ENCODE measurements at regions not wholly inside any gene's neighbourhood (a gene's known extent, or its start where the extent isn't known, plus 50 kb on each side); places are given as distances from the start of the nearest gene placed in this dataset.

DNA sequence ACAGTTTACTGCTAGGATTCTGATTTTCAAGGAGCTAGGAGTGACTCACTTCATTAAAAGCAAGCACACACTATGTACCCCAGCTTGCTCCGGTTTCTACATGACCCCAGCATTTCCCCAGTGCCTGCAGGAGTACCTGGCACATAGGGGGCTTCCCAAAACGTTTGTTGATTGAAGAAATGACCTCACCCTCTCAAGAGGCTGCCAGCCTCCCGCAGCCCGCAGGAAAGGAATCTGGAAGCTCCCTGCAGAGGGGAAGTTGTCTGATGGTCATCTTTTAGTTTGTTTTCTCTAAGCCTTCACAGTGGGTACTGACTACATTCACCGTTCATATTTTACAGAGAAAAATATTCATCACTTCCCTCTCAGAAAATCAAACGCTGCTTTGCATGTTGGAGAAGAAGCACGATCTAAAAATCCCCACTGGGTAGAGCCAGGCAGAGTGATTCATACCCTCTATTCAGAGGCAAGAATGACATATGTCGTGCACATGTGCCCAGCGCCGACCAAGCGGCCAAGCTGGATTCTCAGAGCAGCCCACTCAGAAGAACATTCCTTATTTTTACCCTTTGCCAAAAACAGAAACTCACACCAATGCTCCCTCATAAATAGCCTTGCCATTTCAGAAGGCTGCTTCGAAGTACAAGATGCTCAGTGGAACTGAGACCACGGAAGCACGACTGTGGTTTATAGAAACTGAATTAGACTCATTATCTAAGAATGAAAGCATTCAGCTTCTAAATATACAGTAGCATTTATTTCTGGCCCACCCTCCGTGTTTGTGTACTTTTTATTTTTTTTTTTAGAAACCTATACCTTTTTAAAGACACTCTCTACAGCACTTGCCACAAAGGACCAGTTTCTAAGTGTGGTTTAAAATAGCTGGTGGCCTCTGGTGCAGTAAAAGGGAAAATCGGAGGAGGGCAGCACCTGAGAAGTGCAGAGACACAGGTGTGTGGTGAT lies 143.2 kb downstream of the MIS18A start:
- Histone ChIP-seq H3F3A (replicated peaks; ENCODE audit: low read depth) (no peaks in the 10 kb centered on the region), H3K4me1 (ENCODE audit: insufficient read depth) (no peaks in the 10 kb centered on the region), H3K9me2 (ENCODE audit: insufficient read depth) (0 out of 2 replicates have a peak, but pooled peaks cover 7% of the 10 kb centered on the region), H2AFZ (no peak overlapping the region), H4K20me1 (replicated peaks; ENCODE audit: insufficient read depth) (no peaks in the 10 kb centered on the region), H3K79me2 (replicated peaks; ENCODE audit: insufficient read depth) (no peaks in the 10 kb centered on the region), H3K27me3 (ENCODE audit: insufficient read depth) (no peaks in the 10 kb centered on the region), H3K4me2 (no peak overlapping the region), H3K36me3 (ENCODE audit: insufficient read depth) (no peaks in the 10 kb centered on the region), H3K4me3 (no peak overlapping the region), H3K27ac (ENCODE audit: low read depth) (no peak overlapping the region)
- Mint-ChIP-seq H3K4me1 (peaks cover 3% of the 10 kb centered on the region), H3K27ac (no peak overlapping the region), H3K36me3 (ENCODE audit: low read depth) (no peaks in the 10 kb centered on the region), H3K9me3 (0 out of 3 replicates have a peak, but pooled peaks cover 6% of the 10 kb centered on the region), H3K27me3 (ENCODE audit: insufficient read depth, low read depth, poor library complexity) (peaks cover 7% of the 10 kb centered on the region), H3K4me3 (no peak overlapping the region)
- TF ChIP-seq EZH2phosphoT487 (IDR thresholded peaks at IDR 0.05; ENCODE audit: unreplicated experiment), result no peak
- TF ChIP-seq, protein P1, sequence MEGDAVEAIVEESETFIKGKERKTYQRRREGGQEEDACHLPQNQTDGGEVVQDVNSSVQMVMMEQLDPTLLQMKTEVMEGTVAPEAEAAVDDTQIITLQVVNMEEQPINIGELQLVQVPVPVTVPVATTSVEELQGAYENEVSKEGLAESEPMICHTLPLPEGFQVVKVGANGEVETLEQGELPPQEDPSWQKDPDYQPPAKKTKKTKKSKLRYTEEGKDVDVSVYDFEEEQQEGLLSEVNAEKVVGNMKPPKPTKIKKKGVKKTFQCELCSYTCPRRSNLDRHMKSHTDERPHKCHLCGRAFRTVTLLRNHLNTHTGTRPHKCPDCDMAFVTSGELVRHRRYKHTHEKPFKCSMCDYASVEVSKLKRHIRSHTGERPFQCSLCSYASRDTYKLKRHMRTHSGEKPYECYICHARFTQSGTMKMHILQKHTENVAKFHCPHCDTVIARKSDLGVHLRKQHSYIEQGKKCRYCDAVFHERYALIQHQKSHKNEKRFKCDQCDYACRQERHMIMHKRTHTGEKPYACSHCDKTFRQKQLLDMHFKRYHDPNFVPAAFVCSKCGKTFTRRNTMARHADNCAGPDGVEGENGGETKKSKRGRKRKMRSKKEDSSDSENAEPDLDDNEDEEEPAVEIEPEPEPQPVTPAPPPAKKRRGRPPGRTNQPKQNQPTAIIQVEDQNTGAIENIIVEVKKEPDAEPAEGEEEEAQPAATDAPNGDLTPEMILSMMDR (conservative IDR thresholded peaks at IDR 0.05; ENCODE audit: low read depth in 2 of 2), result peak in 1 of 2 experiments; percentile 27; a peak in 2 of 4 replicates
- DNase-seq (ENCODE audit: low spot score) (no peak), ATAC-seq (peak; percentile 38)

DNA sequence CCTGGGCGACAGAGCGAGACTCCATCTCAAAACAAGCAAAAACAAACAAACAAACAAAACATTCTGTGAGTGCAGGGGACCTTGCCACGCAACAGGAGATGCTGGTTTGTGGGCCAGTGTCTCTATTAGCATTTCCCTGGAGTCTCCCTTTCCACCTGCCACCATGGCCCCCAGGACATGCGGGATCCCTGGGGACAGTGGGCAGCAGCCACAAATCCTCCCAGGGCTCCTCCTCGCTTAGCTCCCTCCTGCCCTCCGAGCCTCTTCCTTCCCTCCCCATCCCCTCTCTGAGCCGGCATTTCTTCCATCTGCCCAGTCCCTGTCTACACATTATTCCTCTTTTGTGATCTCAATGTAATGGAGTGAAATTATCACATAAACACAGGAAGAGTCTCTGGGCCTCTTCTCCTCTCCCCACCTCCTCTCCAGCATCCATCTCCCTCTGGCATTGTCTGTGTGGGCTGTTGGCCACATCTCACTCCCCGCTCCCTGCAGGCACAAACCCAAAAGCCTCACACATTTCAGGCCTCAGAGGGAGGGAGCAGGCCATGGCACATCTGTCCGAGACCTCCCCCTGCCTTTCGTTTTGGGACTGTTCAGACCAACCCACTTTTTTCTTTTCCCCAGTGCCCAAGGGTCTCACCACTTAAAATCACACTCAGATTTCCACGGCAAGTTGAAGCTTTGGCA lies 144.3 kb downstream of the MIS18A start:
- Histone ChIP-seq H3F3A (replicated peaks; ENCODE audit: low read depth) (no peaks in the 10 kb centered on the region), H3K27ac (ENCODE audit: low read depth) (no peak overlapping the region), H4K20me1 (replicated peaks; ENCODE audit: insufficient read depth) (no peaks in the 10 kb centered on the region), H3K4me1 (ENCODE audit: insufficient read depth) (no peaks in the 10 kb centered on the region), H3K4me3 (no peak overlapping the region), H2AFZ (no peak overlapping the region), H3K27me3 (ENCODE audit: insufficient read depth) (no peaks in the 10 kb centered on the region), H3K9me2 (ENCODE audit: insufficient read depth) (0 out of 2 replicates have a peak, but pooled peaks cover 7% of the 10 kb centered on the region), H3K4me2 (no peak overlapping the region), H3K36me3 (ENCODE audit: insufficient read depth) (no peaks in the 10 kb centered on the region), H3K79me2 (replicated peaks; ENCODE audit: insufficient read depth) (no peaks in the 10 kb centered on the region)
- Mint-ChIP-seq H3K27ac (no peak overlapping the region), H3K9me3 (0 out of 3 replicates have a peak, but pooled peaks cover 6% of the 10 kb centered on the region), H3K4me3 (no peak overlapping the region), H3K36me3 (ENCODE audit: low read depth) (no peaks in the 10 kb centered on the region), H3K27me3 (ENCODE audit: insufficient read depth, low read depth, poor library complexity) (peaks cover 7% of the 10 kb centered on the region), H3K4me1 (peaks cover 3% of the 10 kb centered on the region)
- no peak for ATAC-seq
- DNase-seq (ENCODE audit: low spot score), result no peak
- no peak for TF ChIP-seq EZH2phosphoT487 (IDR thresholded peaks at IDR 0.05; ENCODE audit: unreplicated experiment)
- TF ChIP-seq ZNF114 (CRISPR knock-in tag; IDR thresholded peaks at IDR 0.05), result no peak

DNA sequence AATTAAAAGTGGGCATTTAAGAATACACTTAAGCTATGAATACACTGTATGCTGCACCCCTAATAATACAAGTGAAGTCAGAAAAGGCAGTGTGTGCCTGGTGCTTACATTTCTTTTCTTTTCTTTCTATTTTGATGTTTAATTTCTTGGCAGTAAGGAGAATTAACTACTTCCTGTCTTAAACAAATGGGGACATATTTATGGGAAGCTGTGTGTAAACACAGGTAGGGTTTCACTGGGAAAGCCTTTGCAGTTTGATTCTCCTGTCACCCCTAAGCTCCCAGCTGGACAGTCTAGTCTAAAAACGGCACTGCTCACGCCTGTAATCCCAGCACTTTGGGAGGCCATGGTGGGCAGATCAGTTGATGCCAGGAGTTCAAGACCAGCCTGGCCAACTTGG lies 146.0 kb downstream of the MIS18A start:
- peaks cover 3% of the 10 kb centered on the region for H3K4me1 Mint-ChIP-seq
- Histone ChIP-seq H3K4me3 (no peak overlapping the region), H3K27me3 (ENCODE audit: insufficient read depth) (no peaks in the 10 kb centered on the region), H3K4me2 (no peak overlapping the region), H3K79me2 (replicated peaks; ENCODE audit: insufficient read depth) (no peaks in the 10 kb centered on the region), H4K20me1 (replicated peaks; ENCODE audit: insufficient read depth) (no peaks in the 10 kb centered on the region), H3K9me2 (ENCODE audit: insufficient read depth) (0 out of 2 replicates have a peak, but pooled peaks cover 7% of the 10 kb centered on the region), H3K4me1 (ENCODE audit: insufficient read depth) (no peaks in the 10 kb centered on the region), H2AFZ (no peak overlapping the region), H3K27ac (ENCODE audit: low read depth) (no peak overlapping the region), H3F3A (replicated peaks; ENCODE audit: low read depth) (no peaks in the 10 kb centered on the region), H3K36me3 (ENCODE audit: insufficient read depth) (no peaks in the 10 kb centered on the region)
- DNase-seq (ENCODE audit: low spot score), result no peak
- no peak overlapping the region for H3K27ac Mint-ChIP-seq
- H3K4me3 Mint-ChIP-seq, result no peak overlapping the region
- H3K9me3 Mint-ChIP-seq, result peaks cover 13% of the 10 kb centered on the region; the same call in 2 of the 3 replicates
- H3K27me3 Mint-ChIP-seq (ENCODE audit: insufficient read depth, low read depth, poor library complexity), result peaks cover 7% of the 10 kb centered on the region
- H3K36me3 Mint-ChIP-seq (ENCODE audit: low read depth), result no peaks in the 10 kb centered on the region
- no peak for ATAC-seq
- TF ChIP-seq, protein P2, sequence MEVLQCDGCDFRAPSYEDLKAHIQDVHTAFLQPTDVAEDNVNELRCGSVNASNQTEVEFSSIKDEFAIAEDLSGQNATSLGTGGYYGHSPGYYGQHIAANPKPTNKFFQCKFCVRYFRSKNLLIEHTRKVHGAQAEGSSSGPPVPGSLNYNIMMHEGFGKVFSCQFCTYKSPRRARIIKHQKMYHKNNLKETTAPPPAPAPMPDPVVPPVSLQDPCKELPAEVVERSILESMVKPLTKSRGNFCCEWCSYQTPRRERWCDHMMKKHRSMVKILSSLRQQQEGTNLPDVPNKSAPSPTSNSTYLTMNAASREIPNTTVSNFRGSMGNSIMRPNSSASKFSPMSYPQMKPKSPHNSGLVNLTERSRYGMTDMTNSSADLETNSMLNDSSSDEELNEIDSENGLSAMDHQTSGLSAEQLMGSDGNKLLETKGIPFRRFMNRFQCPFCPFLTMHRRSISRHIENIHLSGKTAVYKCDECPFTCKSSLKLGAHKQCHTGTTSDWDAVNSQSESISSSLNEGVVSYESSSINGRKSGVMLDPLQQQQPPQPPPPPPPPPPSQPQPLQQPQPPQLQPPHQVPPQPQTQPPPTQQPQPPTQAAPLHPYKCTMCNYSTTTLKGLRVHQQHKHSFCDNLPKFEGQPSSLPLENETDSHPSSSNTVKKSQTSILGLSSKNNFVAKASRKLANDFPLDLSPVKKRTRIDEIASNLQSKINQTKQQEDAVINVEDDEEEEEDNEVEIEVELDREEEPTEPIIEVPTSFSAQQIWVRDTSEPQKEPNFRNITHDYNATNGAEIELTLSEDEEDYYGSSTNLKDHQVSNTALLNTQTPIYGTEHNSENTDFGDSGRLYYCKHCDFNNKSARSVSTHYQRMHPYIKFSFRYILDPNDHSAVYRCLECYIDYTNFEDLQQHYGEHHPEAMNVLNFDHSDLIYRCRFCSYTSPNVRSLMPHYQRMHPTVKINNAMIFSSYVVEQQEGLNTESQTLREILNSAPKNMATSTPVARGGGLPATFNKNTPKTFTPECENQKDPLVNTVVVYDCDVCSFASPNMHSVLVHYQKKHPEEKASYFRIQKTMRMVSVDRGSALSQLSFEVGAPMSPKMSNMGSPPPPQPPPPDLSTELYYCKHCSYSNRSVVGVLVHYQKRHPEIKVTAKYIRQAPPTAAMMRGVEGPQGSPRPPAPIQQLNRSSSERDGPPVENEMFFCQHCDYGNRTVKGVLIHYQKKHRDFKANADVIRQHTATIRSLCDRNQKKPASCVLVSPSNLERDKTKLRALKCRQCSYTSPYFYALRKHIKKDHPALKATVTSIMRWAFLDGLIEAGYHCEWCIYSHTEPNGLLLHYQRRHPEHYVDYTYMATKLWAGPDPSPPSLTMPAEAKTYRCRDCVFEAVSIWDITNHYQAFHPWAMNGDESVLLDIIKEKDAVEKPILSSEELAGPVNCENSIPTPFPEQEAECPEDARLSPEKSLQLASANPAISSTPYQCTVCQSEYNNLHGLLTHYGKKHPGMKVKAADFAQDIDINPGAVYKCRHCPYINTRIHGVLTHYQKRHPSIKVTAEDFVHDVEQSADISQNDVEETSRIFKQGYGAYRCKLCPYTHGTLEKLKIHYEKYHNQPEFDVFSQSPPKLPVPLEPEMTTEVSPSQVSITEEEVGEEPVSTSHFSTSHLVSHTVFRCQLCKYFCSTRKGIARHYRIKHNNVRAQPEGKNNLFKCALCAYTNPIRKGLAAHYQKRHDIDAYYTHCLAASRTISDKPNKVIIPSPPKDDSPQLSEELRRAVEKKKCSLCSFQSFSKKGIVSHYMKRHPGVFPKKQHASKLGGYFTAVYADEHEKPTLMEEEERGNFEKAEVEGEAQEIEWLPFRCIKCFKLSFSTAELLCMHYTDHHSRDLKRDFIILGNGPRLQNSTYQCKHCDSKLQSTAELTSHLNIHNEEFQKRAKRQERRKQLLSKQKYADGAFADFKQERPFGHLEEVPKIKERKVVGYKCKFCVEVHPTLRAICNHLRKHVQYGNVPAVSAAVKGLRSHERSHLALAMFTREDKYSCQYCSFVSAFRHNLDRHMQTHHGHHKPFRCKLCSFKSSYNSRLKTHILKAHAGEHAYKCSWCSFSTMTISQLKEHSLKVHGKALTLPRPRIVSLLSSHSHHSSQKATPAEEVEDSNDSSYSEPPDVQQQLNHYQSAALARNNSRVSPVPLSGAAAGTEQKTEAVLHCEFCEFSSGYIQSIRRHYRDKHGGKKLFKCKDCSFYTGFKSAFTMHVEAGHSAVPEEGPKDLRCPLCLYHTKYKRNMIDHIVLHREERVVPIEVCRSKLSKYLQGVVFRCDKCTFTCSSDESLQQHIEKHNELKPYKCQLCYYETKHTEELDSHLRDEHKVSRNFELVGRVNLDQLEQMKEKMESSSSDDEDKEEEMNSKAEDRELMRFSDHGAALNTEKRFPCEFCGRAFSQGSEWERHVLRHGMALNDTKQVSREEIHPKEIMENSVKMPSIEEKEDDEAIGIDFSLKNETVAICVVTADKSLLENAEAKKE (CRISPR knock-in tag; IDR thresholded peaks at IDR 0.05), result no peak
- no peak for TF ChIP-seq EZH2 (IDR thresholded peaks at IDR 0.05; ENCODE audit: low read depth, unreplicated experiment)
